GM12872 (cell line): ENCODE measurements at regions not wholly inside any gene's neighbourhood (a gene's known extent, or its start where the extent isn't known, plus 50 kb on each side); places are given as distances from the start of the nearest gene placed in this dataset.

Source experiments
- TF ChIP-seq, protein P1 (sequence below): IDR thresholded peaks from 3 replicates; pipeline ENCODE4 v1.5.1; 2011; ENCODE audit warnings: low read depth, mild to moderate bottlenecking, low read length, moderate library complexity; ENCODE audit not compliant: insufficient read depth

DNA sequence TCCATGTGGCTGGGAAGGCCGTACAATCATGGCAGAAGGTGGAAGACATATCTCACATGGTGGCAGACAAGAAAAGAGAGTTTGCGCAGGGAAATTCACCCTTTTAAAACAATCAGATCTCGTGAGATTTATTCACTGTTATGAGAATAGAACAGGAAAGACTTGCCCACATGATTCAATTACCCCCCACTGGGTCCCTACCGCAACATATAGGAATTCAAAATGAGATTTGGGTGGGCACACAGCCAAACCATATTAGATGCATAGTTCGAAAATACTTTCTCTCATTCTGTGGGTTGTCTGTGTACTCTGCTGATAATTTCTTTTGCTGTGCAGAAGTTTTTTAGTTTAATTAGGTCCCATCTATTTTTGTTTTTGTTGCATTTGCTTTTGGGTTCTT is 990.3 kb downstream of the PLA2G4A start:
- TF ChIP-seq, protein P1, sequence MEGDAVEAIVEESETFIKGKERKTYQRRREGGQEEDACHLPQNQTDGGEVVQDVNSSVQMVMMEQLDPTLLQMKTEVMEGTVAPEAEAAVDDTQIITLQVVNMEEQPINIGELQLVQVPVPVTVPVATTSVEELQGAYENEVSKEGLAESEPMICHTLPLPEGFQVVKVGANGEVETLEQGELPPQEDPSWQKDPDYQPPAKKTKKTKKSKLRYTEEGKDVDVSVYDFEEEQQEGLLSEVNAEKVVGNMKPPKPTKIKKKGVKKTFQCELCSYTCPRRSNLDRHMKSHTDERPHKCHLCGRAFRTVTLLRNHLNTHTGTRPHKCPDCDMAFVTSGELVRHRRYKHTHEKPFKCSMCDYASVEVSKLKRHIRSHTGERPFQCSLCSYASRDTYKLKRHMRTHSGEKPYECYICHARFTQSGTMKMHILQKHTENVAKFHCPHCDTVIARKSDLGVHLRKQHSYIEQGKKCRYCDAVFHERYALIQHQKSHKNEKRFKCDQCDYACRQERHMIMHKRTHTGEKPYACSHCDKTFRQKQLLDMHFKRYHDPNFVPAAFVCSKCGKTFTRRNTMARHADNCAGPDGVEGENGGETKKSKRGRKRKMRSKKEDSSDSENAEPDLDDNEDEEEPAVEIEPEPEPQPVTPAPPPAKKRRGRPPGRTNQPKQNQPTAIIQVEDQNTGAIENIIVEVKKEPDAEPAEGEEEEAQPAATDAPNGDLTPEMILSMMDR, result no peak

- TF ChIP-seq, protein P1, result no peak
Observed at GRCh38 chr1:187836557-187836956, 1007.8 kb downstream of the PLA2G4A start.

DNA sequence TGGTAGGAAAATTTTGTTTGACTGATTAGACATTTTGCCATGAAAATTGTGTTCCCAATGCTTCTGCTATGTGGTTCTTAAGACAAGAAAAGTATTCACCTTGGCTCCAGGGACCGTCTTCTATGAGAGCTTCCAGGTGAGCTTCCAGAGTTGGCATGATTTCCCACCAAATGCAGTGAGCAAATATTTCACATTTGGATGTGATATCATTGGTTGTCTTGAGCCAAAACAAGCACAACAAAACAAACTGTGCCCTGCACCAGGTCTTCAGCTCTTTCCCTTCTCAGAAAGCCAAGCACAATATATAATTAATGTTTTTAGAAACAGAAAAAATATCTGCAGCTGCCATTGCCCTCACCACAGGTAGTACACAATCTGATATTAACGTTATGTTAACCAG is 1009.0 kb downstream of the PLA2G4A start:
- TF ChIP-seq, protein P1, result no peak

GRCh38 chr1:187838335-187839293 is 1009.9 kb downstream of the PLA2G4A start:
- TF ChIP-seq, protein P1, result no peak

GRCh38 chr1:187839873-187840272 is 1011.1 kb downstream of the PLA2G4A start:
- TF ChIP-seq, protein P1, result no peak

DNA sequence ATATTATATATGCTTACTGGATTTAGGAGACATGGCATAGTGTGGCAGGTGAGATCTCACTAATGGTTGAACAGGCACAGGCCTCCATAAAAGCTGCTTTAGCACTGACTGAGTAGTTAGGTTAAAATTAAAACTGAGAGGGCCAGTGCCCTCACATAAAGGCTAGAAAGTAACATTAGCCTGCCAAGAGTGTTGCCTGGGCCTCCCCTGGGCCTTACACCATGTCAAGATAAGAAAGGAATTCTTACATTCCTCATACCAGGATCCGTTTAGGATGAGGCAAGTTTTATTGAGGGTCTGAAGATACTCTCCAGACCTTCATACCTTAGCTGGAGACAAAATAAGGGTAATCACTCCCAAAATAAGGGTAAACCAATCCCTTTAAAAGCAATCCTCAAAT is 1011.8 kb downstream of the PLA2G4A start:
- TF ChIP-seq, protein P1, result no peak

DNA sequence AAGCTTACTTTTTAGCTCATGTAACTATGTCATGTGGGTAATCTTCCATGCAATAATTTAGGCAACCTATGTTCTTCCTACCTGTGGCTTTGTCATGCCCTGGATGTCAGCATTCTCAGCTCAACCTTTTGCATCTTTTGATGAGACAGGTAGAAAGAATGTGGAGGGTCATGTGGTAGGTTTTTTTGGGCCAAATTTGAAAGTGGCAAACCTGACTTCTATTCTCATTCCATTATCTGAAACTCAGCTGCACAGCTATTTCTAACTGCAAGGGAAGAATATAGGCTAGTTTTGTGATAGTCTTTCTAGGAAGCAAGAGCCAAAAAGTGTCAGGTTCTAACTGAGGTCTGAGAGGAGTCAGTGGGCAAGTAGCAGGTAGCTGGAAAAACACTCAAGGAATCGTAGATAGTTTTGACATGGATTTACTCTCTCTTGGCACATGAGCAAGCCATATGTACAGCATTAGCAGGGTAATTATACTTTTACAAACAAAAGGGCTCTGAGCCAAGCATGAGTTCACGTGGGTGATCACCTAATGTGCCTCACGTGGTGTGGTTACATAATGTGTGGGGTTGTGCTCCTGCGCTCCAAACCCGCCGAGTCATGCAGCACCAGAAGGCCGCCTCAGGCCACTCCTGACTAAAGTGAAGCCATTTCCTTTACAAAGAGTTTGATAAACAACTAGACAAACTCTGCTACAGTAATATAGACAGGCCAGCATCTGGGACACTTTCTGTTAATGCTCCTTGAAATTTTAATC is 1013.8 kb downstream of the PLA2G4A start:
- TF ChIP-seq, protein P1, result no peak
